Adrenal gland (tissue), 5 donors: ENCODE measurements at regions not wholly inside any gene's neighbourhood (a gene's known extent, or its start where the extent isn't known, plus 50 kb on each side); places are given as distances from the start of the nearest gene placed in this dataset.

Experiments
- CTCF ChIP-seq, 6 experiments: fragments of 450-650 bp in 4 of 6; fragments of 200-600 bp in 2 of 6; sonication (generic) in 1 of 6; IDR thresholded peaks; 1 replicate in 5 of 6; 2 replicates in 1 of 6; pipeline versions ENCODE4 v1.5.1 to v1.8.0; 2016 to 2021; ENCODE audit warnings: antibody characterized with exemption in 6 of 6, mild to moderate bottlenecking in 2 of 6, moderate library complexity in 1 of 6
- POLR2A ChIP-seq, 2 donors: fragments of 450-650 bp; IDR thresholded peaks; one replicate each; pipeline ENCODE4 v1.6.1; 2017; ENCODE audit warnings: antibody characterized with exemption in 2 of 2, mild to moderate bottlenecking in 2 of 2, moderate library complexity in 1 of 2
- donor health status: DM: no; HTN: no; CAD: no.

GRCh38 chr10:55426138-55426537, 625.1 kb upstream of the PCDH15 start:
- no peak for TF ChIP-seq CTCF (IDR thresholded peaks at IDR 0.05)
- no peak for TF ChIP-seq POLR2A (IDR thresholded peaks at IDR 0.05)
